Inflammatory macrophage treated with lipopolysaccharide for 1 hour (primary cell): ENCODE measurements at regions not wholly inside any gene's neighbourhood (a gene's known extent, or its start where the extent isn't known, plus 50 kb on each side); places are given as distances from the start of the nearest gene placed in this dataset.
A peak's percentile ranks its signal among the peaks of the same experiment; 100 is the strongest.

Experiments
- DNase-seq, 2 donors: peaks; one replicate each; pipeline ENCODE4 v3.0.0-alpha.2; 2020 to 2022

GRCh38 chr3:167895178-167895577 lies 159.7 kb downstream of the SERPINI1 start:
- no peak for DNase-seq

- DNase-seq: peak in 1 of 2 donors; percentile 15
Observed at GRCh38 chr3:167892205-167892604, 156.7 kb downstream of the SERPINI1 start.

DNA sequence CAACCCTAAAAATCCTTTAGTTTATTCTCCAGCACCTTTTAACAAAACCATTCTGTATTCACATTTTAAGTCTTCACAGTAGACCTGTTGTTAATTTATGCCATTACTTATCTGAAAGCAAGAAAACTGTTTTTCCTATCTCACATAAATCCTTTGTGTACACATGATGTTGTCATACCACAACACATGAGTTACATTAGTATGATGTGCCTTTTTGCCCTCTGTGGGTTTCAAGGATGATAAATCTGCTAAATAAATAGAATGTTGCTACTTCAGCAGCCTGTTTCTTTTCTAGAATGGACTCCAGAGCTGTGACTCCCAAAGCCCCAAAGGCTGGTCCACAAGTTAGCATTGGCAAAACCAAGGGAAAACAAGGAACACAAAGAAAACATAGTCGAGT lies 151.6 kb downstream of the SERPINI1 start:
- DNase-seq: no peak

- DNase-seq: no peak
Observed at GRCh38 chr3:167886690-167887089, 151.2 kb downstream of the SERPINI1 start.

- no peak for DNase-seq
Observed at GRCh38 chr3:167885277-167885676, 149.8 kb downstream of the SERPINI1 start.

DNA sequence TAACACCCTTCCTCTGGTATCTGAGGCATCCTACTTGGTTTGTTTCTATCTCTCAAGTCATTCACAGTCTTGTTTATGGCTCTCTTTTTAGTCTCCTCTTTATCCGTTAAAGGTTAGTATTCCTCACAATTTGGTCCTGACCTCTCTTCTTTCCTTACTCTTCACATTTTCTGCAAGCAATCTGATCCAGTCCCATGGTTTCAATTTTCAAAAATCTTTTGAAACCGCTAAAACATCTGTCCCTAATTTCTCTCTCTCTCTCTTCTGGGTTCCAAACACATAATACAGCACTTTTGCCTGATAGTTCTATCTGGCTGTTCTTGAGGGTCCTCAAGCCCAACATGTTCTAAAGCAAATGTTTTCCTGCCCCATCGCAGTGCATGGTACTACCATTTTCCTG lies 149.0 kb downstream of the SERPINI1 start:
- DNase-seq: no peak

- DNase-seq: no peak
Observed at GRCh38 chr3:167883452-167883851, 147.9 kb downstream of the SERPINI1 start.

- DNase-seq: peak; percentile 52 to 63
Observed at GRCh38 chr3:167882057-167882667, 146.6 kb downstream of the SERPINI1 start.

DNA sequence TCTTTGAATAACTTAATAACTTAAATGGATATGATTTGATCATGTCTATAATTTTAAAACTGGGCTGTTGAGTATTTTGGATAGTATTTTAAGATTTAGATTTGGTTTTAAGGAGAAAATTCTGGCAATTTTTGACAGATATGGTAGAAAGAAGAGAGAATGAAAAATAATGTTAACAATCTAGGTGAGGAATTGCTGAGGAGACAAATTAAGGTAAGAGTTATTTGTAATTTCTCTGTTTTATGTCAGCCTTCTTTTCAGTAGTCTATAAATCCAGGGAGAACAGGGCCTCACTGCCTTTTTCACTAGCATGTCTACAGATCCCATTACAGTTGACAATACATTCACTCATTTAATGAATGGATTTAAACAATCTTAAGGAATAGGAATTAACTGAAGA lies 144.7 kb downstream of the SERPINI1 start:
- no peak for DNase-seq

DNA sequence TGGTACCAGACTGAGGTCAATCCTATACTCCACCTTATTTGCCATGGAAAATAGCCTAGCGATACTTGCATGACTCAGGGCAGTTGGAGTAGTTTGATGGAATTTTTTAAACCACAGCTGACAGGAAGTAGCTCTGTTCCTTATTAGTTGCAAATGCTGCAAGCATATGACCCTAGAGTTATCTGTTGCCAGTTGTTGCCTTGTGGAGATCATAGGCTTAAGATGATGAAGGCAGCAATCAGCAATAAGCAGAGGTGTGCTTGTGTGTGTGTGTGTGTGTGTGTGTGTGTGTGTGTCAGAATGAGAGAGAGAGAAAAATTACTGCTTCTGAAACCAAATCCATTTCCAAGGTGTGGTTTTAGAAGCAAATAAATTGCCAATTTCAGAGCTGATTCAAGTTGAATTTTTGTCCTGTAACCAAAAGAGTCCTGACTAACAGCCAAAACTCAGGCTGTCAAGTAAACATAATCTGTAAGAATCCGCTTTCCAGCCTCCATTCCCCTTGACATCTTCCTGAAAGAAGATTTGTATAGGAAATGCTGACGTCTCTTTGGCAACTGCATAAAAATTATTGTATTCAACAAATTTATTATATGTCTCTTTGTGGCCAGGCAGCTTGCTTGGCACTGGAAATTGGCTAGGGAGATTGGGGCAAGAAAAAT lies 141.2 kb downstream of the SERPINI1 start:
- peak; percentile 49 to 82 for DNase-seq
